H9 (cell line): ENCODE measurements at regions not wholly inside any gene's neighbourhood (a gene's known extent, or its start where the extent isn't known, plus 50 kb on each side); places are given as distances from the start of the nearest gene placed in this dataset.

ENCODE experiments used
- DNase-seq: peaks from one replicate; pipeline ENCODE4 v3.0.0-alpha.2; 2017
- H2AFZ ChIP-seq: one replicate; pipeline ENCODE4 v1.6.1; 2013; ENCODE audit warnings: mild to moderate bottlenecking, low read length, control low read depth, moderate library complexity
- H2AK5ac ChIP-seq: 2 replicates; pipeline ENCODE4 v1.6.1; 2013; ENCODE audit warnings: low read length, control low read depth, mixed read lengths; ENCODE audit not compliant: insufficient read length
- H2BK120ac ChIP-seq: one replicate; pipeline ENCODE4 v1.6.1; 2013; ENCODE audit warnings: low read depth, mild to moderate bottlenecking, low read length, control low read depth, inconsistent platforms; ENCODE audit not compliant: poor library complexity, severe bottlenecking
- H2BK12ac ChIP-seq: 2 replicates; pipeline ENCODE4 v1.6.1; 2013; ENCODE audit warnings: low read length, control low read depth, mixed read lengths, low read depth; ENCODE audit not compliant: insufficient read length
- H2BK15ac ChIP-seq: 2 replicates; pipeline ENCODE4 v1.6.1; 2013; ENCODE audit warnings: low read depth, low read length, control low read depth
- H2BK20ac ChIP-seq: one replicate; pipeline ENCODE4 v1.6.1; 2013; ENCODE audit warnings: low read depth, mild to moderate bottlenecking, low read length, control low read depth, inconsistent platforms; ENCODE audit not compliant: poor library complexity, severe bottlenecking
- H2BK5ac ChIP-seq: 2 replicates; pipeline ENCODE4 v1.6.1; 2013; ENCODE audit warnings: low read length, control low read depth, mixed read lengths; ENCODE audit not compliant: insufficient read length
- H3K14ac ChIP-seq: 2 replicates; pipeline ENCODE4 v1.6.1; 2013; ENCODE audit warnings: low read length, control low read depth; ENCODE audit not compliant: insufficient read depth
- H3K18ac ChIP-seq: 2 replicates; pipeline ENCODE4 v1.6.1; 2013; ENCODE audit warnings: low read depth, mild to moderate bottlenecking, mixed read lengths, low read length, control low read depth; ENCODE audit not compliant: insufficient read length
- H3K23ac ChIP-seq: 2 replicates; pipeline ENCODE4 v1.6.1; 2013; ENCODE audit warnings: low read length, control low read depth, mixed read lengths, low read depth; ENCODE audit not compliant: insufficient read length
- H3K23me2 ChIP-seq: 2 replicates; pipeline ENCODE4 v1.6.1; 2013; ENCODE audit warnings: low read depth, mild to moderate bottlenecking, mixed read lengths, low read length, control low read depth; ENCODE audit not compliant: insufficient read length, poor library complexity, severe bottlenecking
- H3K27ac ChIP-seq: 2 replicates; pipeline ENCODE4 v1.5.1; 2013; ENCODE audit warnings: low read length, control low read depth, mixed read lengths, low read depth; ENCODE audit not compliant: insufficient read length
- H3K27me3 ChIP-seq: 2 replicates; pipeline ENCODE4 v1.6.1; 2013; ENCODE audit warnings: low read length, control low read depth, inconsistent platforms; ENCODE audit not compliant: insufficient read depth
- H3K4ac ChIP-seq: 2 replicates; pipeline ENCODE4 v1.6.1; 2013; ENCODE audit warnings: low read depth, mild to moderate bottlenecking, control low read depth, inconsistent platforms, low read length, moderate library complexity
- H3K4me1 ChIP-seq: 2 replicates; pipeline ENCODE4 v1.6.1; 2013; ENCODE audit warnings: low read length, control low read depth, inconsistent platforms; ENCODE audit not compliant: insufficient read depth
- H3K4me2 ChIP-seq: 2 replicates; pipeline ENCODE4 v1.6.1; 2013; ENCODE audit warnings: low read length, control low read depth, mixed read lengths; ENCODE audit not compliant: insufficient read length, insufficient read depth
- H3K56ac ChIP-seq: 2 replicates; pipeline ENCODE4 v1.6.1; 2013; ENCODE audit warnings: low read depth, mild to moderate bottlenecking, mixed read lengths, low read length, control low read depth; ENCODE audit not compliant: insufficient read length
- H3K79me1 ChIP-seq: 2 replicates; pipeline ENCODE4 v1.6.1; 2013; ENCODE audit warnings: low read depth, mild to moderate bottlenecking, moderate library complexity, low read length, control low read depth, inconsistent platforms; ENCODE audit not compliant: insufficient read depth, poor library complexity, severe bottlenecking
- H3K79me2 ChIP-seq: 2 replicates; pipeline ENCODE4 v1.6.1; 2013; ENCODE audit warnings: low read length, control low read depth, inconsistent platforms; ENCODE audit not compliant: insufficient read depth
- H3K9ac ChIP-seq: 2 replicates; pipeline ENCODE4 v1.6.1; 2013; ENCODE audit warnings: low read length, control low read depth, mixed read lengths; ENCODE audit not compliant: insufficient read length; ENCODE audit errors: extremely low read depth
- H3K9me3 ChIP-seq: one replicate; pipeline ENCODE4 v1.6.1; 2013; ENCODE audit warnings: low read depth, low read length, inconsistent platforms; ENCODE audit not compliant: control insufficient read depth
- H3T11ph ChIP-seq: one replicate; pipeline ENCODE4 v1.6.1; 2013; ENCODE audit warnings: mild to moderate bottlenecking, low read length, control low read depth, inconsistent platforms
- H4K20me1 ChIP-seq: one replicate; pipeline ENCODE4 v1.6.1; 2013; ENCODE audit not compliant: control insufficient read depth, insufficient read length, insufficient read depth
- H4K5ac ChIP-seq: 2 replicates; pipeline ENCODE4 v1.6.1; 2013; ENCODE audit warnings: low read depth, mild to moderate bottlenecking, mixed read lengths, low read length, control low read depth; ENCODE audit not compliant: insufficient read length
- H4K8ac ChIP-seq: replicated peaks from 2 replicates; pipeline ENCODE4 v1.6.1; 2013; ENCODE audit warnings: low read length, control low read depth, mixed read lengths, low read depth; ENCODE audit not compliant: insufficient read length
- H4K91ac ChIP-seq: 2 replicates; pipeline ENCODE4 v1.6.1; 2013; ENCODE audit warnings: low read depth, mild to moderate bottlenecking, moderate library complexity, mixed read lengths, low read length, control low read depth; ENCODE audit not compliant: insufficient read length
- H3K27ac Mint-ChIP-seq, 3 experiments: 2 replicates in 2 of 3; 3 replicates in 1 of 3; pipeline ENCODE4 v1.8.0; 2020 to 2021; ENCODE audit warnings: mixed read lengths in 3 of 3, mild to moderate bottlenecking in 1 of 3, moderate library complexity in 1 of 3
- H3K27me3 Mint-ChIP-seq: 2 replicates; pipeline ENCODE4 v1.8.0; 2021; ENCODE audit warnings: low read depth, mild to moderate bottlenecking, moderate library complexity, mixed read lengths
- H3K36me3 Mint-ChIP-seq, 3 experiments: 2 replicates in 2 of 3; 3 replicates in 1 of 3; pipeline ENCODE4 v1.8.0; 2020 to 2021; ENCODE audit warnings: low read depth in 3 of 3, mixed read lengths in 3 of 3; ENCODE audit not compliant: insufficient read depth in 1 of 3
- H3K4me1 Mint-ChIP-seq, 2 experiments: 2 replicates each; pipeline ENCODE4 v1.8.0; 2020; ENCODE audit warnings: mixed read lengths in 2 of 2
- H3K4me3 Mint-ChIP-seq, 2 experiments: 2 replicates in 1 of 2; 3 replicates in 1 of 2; pipeline ENCODE4 v1.8.0; 2020 to 2021; ENCODE audit warnings: mild to moderate bottlenecking in 2 of 2, mixed read lengths in 2 of 2, moderate library complexity in 1 of 2
- H3K9me3 Mint-ChIP-seq, 2 experiments: 2 replicates in 1 of 2; 3 replicates in 1 of 2; pipeline ENCODE4 v1.8.0; 2020; ENCODE audit warnings: mild to moderate bottlenecking in 2 of 2, mixed read lengths in 2 of 2, moderate library complexity in 1 of 2
- CTCF ChIP-seq: fragments of 200-600 bp; sonication (generic); conservative IDR thresholded peaks from 3 replicates; pipeline ENCODE4 v1.8.0; 2021; ENCODE audit warnings: antibody characterized with exemption, mild to moderate bottlenecking
- WGBS: extraction: QIAGEN DNeasy Blood & Tissue Kit; methylation state at CpG from one replicate; pipeline ENCODE4 v1.1.7; 2013; ENCODE audit warnings: missing lambda C conversion rate, low lambda C conversion rate, mixed read lengths; ENCODE audit not compliant: insufficient read length; ENCODE audit errors: extremely low coverage; 5-methylcytosine and 5-hydroxymethylcytosine counted together

GRCh38 chr10:32169556-32169955, 113.3 kb upstream of the KIF5B start:
- no peak for TF ChIP-seq CTCF
- Histone ChIP-seq H3K23ac (no peak overlapping the region), H3K9ac (no peak overlapping the region), H4K8ac (no peak overlapping the region), H3K56ac (no peak overlapping the region), H2BK12ac (no peak overlapping the region), H4K20me1 (no peaks in the 10 kb centered on the region), H3K79me2 (no peaks in the 10 kb centered on the region), H2BK5ac (no peak overlapping the region), H4K91ac (no peak overlapping the region), H2BK15ac (no peak overlapping the region), H2BK120ac (no peak overlapping the region), H3T11ph (no peak overlapping the region), H3K27ac (no peak overlapping the region), H2AFZ (no peak overlapping the region), H3K23me2 (no peaks in the 10 kb centered on the region), H3K4me2 (no peak overlapping the region), H3K9me3 (no peaks in the 10 kb centered on the region), H2AK5ac (no peak overlapping the region), H2BK20ac (no peak overlapping the region), H3K18ac (no peak overlapping the region), H4K5ac (no peak overlapping the region), H3K27me3 (no peaks in the 10 kb centered on the region), H3K79me1 (no peaks in the 10 kb centered on the region), H3K4ac (no peak overlapping the region), H3K14ac (no peak overlapping the region), H3K4me1 (no peaks in the 10 kb centered on the region)
- Mint-ChIP-seq H3K9me3 (no peaks in the 10 kb centered on the region), H3K27ac (peak overlapping the region in 1 of 3 experiments; percentile 74; a peak in 1 of 7 replicates), H3K27me3 (no peaks in the 10 kb centered on the region; the same call in none of the 2 replicates), H3K4me1 (peaks cover 4 to 6% of the 10 kb centered on the region in 2 experiments; a peak in 1 of 4 replicates), H3K36me3 (no peaks in the 10 kb centered on the region), H3K4me3 (no peak overlapping the region)
- no CpG with 5 or more reads among the region's 5 CpGs for WGBS
- no peak for DNase-seq
